ENCODE measurements at regions not wholly inside any gene's neighbourhood (a gene's known extent, or its start where the extent isn't known, plus 50 kb on each side); places are given as distances from the start of the nearest gene placed in this dataset.

DNA sequence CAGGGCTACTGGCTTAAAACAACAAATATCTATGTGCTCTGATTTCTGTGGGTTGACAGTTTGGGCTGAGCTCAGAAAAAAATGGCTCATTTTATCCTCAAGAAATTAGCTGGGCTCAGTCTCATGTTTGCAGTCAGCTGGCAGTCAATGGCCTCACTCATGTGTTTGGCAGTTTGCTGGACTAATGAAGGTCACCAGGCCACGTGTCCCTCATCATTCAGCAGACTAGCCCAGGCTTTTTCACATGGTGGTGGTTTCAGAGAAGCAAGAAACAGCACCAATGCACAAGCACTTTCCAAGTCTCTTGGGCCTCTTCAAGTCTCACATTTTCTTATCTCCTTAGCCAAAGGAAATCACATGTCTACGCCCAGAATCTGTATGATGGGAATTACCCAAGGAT, 478.3 kb upstream of the PPP2R3A start:
- no peak for DNase-seq (ENCODE audit: extremely low spot score, unreplicated experiment)
- no peaks in the 10 kb centered on the region for H3K9me3 Mint-ChIP-seq (ENCODE audit: unreplicated experiment)
- no peaks in the 10 kb centered on the region for H3K36me3 Mint-ChIP-seq (ENCODE audit: unreplicated experiment)
- TF ChIP-seq, protein P1, sequence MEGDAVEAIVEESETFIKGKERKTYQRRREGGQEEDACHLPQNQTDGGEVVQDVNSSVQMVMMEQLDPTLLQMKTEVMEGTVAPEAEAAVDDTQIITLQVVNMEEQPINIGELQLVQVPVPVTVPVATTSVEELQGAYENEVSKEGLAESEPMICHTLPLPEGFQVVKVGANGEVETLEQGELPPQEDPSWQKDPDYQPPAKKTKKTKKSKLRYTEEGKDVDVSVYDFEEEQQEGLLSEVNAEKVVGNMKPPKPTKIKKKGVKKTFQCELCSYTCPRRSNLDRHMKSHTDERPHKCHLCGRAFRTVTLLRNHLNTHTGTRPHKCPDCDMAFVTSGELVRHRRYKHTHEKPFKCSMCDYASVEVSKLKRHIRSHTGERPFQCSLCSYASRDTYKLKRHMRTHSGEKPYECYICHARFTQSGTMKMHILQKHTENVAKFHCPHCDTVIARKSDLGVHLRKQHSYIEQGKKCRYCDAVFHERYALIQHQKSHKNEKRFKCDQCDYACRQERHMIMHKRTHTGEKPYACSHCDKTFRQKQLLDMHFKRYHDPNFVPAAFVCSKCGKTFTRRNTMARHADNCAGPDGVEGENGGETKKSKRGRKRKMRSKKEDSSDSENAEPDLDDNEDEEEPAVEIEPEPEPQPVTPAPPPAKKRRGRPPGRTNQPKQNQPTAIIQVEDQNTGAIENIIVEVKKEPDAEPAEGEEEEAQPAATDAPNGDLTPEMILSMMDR (IDR thresholded peaks at IDR 0.05) = no peak
- no peak overlapping the region for H3K4me3 Mint-ChIP-seq (ENCODE audit: unreplicated experiment)
- no peak overlapping the region for H3K27ac Mint-ChIP-seq (ENCODE audit: unreplicated experiment)
- H3K27me3 Mint-ChIP-seq (ENCODE audit: unreplicated experiment) = no peaks in the 10 kb centered on the region
- peaks cover 2% of the 10 kb centered on the region for H3K4me1 Mint-ChIP-seq (ENCODE audit: unreplicated experiment)

DNA sequence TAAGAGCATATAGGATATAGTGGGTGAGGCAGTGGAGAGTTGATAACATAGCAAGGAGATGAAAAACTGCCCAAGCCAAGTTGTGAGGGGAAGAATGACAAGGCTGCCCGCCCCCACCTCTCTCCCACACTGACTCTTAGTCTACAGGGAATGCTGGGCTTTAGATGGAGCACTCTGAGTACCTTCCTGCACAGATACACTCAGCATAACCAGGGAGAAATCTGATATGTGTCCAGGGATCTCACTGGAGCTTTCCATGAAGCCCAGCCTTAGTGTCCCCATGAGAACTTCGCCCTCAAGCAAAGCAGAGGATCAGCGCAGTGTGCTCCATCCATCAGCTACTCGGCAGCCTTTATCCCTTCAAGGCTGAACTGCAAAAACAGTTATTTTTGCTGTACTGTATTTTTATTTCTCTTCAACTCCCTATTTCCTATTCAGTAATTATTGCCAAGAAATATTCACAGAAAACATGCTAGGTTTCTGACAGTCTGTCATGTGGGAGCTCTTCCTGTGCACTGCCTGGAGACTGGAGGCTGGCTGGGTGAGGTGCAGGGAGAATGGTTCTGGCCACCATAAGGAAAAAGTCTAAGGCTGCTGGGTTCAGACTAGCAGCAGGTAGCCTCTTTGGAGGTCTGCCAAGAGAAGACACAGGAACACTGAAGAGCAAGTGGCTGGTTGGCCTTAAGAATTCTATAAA, 475.2 kb upstream of the PPP2R3A start:
- TF ChIP-seq, protein P1 (IDR thresholded peaks at IDR 0.05) = no peak
- H3K4me3 Mint-ChIP-seq (ENCODE audit: unreplicated experiment) = no peak overlapping the region
- no peak overlapping the region for H3K27ac Mint-ChIP-seq (ENCODE audit: unreplicated experiment)
- H3K36me3 Mint-ChIP-seq (ENCODE audit: unreplicated experiment) = no peaks in the 10 kb centered on the region
- H3K27me3 Mint-ChIP-seq (ENCODE audit: unreplicated experiment) = no peaks in the 10 kb centered on the region
- DNase-seq (ENCODE audit: extremely low spot score, unreplicated experiment) = no peak
- H3K9me3 Mint-ChIP-seq (ENCODE audit: unreplicated experiment) = no peaks in the 10 kb centered on the region
- H3K4me1 Mint-ChIP-seq (ENCODE audit: unreplicated experiment) = peaks cover 2% of the 10 kb centered on the region

GRCh38 chr3:135491491-135492205, 473.9 kb upstream of the PPP2R3A start:
- Mint-ChIP-seq H3K9me3 (ENCODE audit: unreplicated experiment) (no peaks in the 10 kb centered on the region), H3K4me1 (ENCODE audit: unreplicated experiment) (peaks cover 2% of the 10 kb centered on the region), H3K27me3 (ENCODE audit: unreplicated experiment) (no peaks in the 10 kb centered on the region), H3K36me3 (ENCODE audit: unreplicated experiment) (no peaks in the 10 kb centered on the region), H3K4me3 (ENCODE audit: unreplicated experiment) (no peak overlapping the region), H3K27ac (ENCODE audit: unreplicated experiment) (no peak overlapping the region)
- no peak for DNase-seq (ENCODE audit: extremely low spot score, unreplicated experiment)
- TF ChIP-seq, protein P1 (IDR thresholded peaks at IDR 0.05) = no peak

- Mint-ChIP-seq H3K4me3 (ENCODE audit: unreplicated experiment) (no peak overlapping the region), H3K36me3 (ENCODE audit: unreplicated experiment) (no peaks in the 10 kb centered on the region), H3K9me3 (ENCODE audit: unreplicated experiment) (no peaks in the 10 kb centered on the region), H3K27ac (ENCODE audit: unreplicated experiment) (no peak overlapping the region), H3K4me1 (ENCODE audit: unreplicated experiment) (peaks cover 2% of the 10 kb centered on the region), H3K27me3 (ENCODE audit: unreplicated experiment) (peaks cover 2% of the 10 kb centered on the region)
- no peak for DNase-seq (ENCODE audit: extremely low spot score, unreplicated experiment)
- TF ChIP-seq, protein P1 (IDR thresholded peaks at IDR 0.05) = no peak
Observed at GRCh38 chr3:135495891-135496290, 469.6 kb upstream of the PPP2R3A start.

- H3K4me3 Mint-ChIP-seq (ENCODE audit: unreplicated experiment) = no peak overlapping the region
- TF ChIP-seq, protein P1 (IDR thresholded peaks at IDR 0.05) = no peak
- H3K27ac Mint-ChIP-seq (ENCODE audit: unreplicated experiment) = no peak overlapping the region
Observed at GRCh38 chr3:135497979-135498378, 467.5 kb upstream of the PPP2R3A start.

More at GRCh38 chr3:135497979-135498378, 467.5 kb upstream of the PPP2R3A start:
- DNase-seq (ENCODE audit: extremely low spot score, unreplicated experiment) = no peak
- Mint-ChIP-seq H3K9me3 (ENCODE audit: unreplicated experiment) (no peaks in the 10 kb centered on the region), H3K36me3 (ENCODE audit: unreplicated experiment) (no peaks in the 10 kb centered on the region), H3K4me1 (ENCODE audit: unreplicated experiment) (no peaks in the 10 kb centered on the region), H3K27me3 (ENCODE audit: unreplicated experiment) (peaks cover 8% of the 10 kb centered on the region)

Measured in osteocyte (in vitro differentiated cells).